Keratinocyte (primary cell): ENCODE measurements at regions not wholly inside any gene's neighbourhood (a gene's known extent, or its start where the extent isn't known, plus 50 kb on each side); places are given as distances from the start of the nearest gene placed in this dataset.

Experiments
- CTCF ChIP-seq, 3 experiments: IDR thresholded peaks in 1 of 3; conservative IDR thresholded peaks in 1 of 3; optimal IDR thresholded peaks in 1 of 3; 2 replicates in 2 of 3; 3 replicates in 1 of 3; pipeline versions ENCODE3 to v1.5.1; 2011; ENCODE audit warnings: low read length in 3 of 3, mild to moderate bottlenecking in 3 of 3, moderate library complexity in 2 of 3, control low read depth in 1 of 3, inconsistent platforms in 1 of 3; ENCODE audit not compliant: insufficient read depth in 2 of 3; ENCODE audit errors: extremely low read depth in 1 of 3
- EZH2 ChIP-seq: IDR thresholded peaks from one replicate; pipeline ENCODE4 v1.6.1; 2012; ENCODE audit warnings: inconsistent platforms, mild to moderate bottlenecking, low read length, moderate library complexity

GRCh38 chr2:8416849-8417832, 264.7 kb upstream of the ID2 start:
- no peak for TF ChIP-seq CTCF (optimal IDR thresholded peaks at IDR 0.05 in 1 of 3, IDR thresholded peaks at IDR 0.05 in 1 of 3, conservative IDR thresholded peaks at IDR 0.05 in 1 of 3; ENCODE audit: extremely low read depth in 1 of 3, insufficient read depth in 2 of 3, low read length in 3 of 3)
- no peak for TF ChIP-seq EZH2
